ENCODE measurements at regions not wholly inside any gene's neighbourhood (a gene's known extent, or its start where the extent isn't known, plus 50 kb on each side); places are given as distances from the start of the nearest gene placed in this dataset.

DNA sequence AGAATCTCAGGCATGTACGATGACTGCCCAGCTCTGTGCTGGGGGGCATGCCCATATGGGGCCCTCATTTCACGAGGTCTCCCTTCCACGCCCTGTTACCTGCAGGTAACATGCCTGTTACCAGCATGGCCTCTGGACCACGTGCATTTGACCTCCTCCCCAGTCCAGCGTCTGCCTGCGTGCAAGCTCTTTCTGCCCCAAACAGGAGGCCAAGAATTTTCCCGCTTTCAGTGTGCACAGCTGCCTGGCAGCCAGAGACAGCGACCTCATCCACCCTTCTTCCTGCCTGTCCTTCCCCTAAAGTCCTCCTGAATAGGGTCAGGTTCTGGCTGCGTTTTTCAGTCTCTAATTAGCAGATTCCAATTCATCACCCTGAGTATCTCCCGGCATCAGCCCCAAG is 306.5 kb upstream of the ZFHX3 start (continued):
- TF ChIP-seq ETS1 (IDR thresholded peaks at IDR 0.05) = no peak
- no peak for TF ChIP-seq REST (IDR thresholded peaks at IDR 0.05; ENCODE audit: unreplicated experiment)
- no peak for TF ChIP-seq NANOG (IDR thresholded peaks at IDR 0.05; ENCODE audit: borderline replicate concordance)
- no peak for TF ChIP-seq EZH2 (IDR thresholded peaks at IDR 0.05; ENCODE audit: low read depth, unreplicated experiment)
- no peak for TF ChIP-seq POLR2AphosphoS5 (IDR thresholded peaks at IDR 0.05; ENCODE audit: low read depth)
- TF ChIP-seq JUNB (IDR thresholded peaks at IDR 0.05; ENCODE audit: unreplicated experiment) = no peak
- TF ChIP-seq, protein P1, sequence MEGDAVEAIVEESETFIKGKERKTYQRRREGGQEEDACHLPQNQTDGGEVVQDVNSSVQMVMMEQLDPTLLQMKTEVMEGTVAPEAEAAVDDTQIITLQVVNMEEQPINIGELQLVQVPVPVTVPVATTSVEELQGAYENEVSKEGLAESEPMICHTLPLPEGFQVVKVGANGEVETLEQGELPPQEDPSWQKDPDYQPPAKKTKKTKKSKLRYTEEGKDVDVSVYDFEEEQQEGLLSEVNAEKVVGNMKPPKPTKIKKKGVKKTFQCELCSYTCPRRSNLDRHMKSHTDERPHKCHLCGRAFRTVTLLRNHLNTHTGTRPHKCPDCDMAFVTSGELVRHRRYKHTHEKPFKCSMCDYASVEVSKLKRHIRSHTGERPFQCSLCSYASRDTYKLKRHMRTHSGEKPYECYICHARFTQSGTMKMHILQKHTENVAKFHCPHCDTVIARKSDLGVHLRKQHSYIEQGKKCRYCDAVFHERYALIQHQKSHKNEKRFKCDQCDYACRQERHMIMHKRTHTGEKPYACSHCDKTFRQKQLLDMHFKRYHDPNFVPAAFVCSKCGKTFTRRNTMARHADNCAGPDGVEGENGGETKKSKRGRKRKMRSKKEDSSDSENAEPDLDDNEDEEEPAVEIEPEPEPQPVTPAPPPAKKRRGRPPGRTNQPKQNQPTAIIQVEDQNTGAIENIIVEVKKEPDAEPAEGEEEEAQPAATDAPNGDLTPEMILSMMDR (conservative IDR thresholded peaks at IDR 0.05; ENCODE audit: low read depth in 2 of 2) = no peak
- TF ChIP-seq CREB1 (CRISPR knock-in tag; IDR thresholded peaks at IDR 0.05; ENCODE audit: low read depth) = no peak
- no peak for TF ChIP-seq ZNF114 (CRISPR knock-in tag; IDR thresholded peaks at IDR 0.05)
- TF ChIP-seq ZNF331 (CRISPR knock-in tag; IDR thresholded peaks at IDR 0.05; ENCODE audit: low read depth) = no peak

DNA sequence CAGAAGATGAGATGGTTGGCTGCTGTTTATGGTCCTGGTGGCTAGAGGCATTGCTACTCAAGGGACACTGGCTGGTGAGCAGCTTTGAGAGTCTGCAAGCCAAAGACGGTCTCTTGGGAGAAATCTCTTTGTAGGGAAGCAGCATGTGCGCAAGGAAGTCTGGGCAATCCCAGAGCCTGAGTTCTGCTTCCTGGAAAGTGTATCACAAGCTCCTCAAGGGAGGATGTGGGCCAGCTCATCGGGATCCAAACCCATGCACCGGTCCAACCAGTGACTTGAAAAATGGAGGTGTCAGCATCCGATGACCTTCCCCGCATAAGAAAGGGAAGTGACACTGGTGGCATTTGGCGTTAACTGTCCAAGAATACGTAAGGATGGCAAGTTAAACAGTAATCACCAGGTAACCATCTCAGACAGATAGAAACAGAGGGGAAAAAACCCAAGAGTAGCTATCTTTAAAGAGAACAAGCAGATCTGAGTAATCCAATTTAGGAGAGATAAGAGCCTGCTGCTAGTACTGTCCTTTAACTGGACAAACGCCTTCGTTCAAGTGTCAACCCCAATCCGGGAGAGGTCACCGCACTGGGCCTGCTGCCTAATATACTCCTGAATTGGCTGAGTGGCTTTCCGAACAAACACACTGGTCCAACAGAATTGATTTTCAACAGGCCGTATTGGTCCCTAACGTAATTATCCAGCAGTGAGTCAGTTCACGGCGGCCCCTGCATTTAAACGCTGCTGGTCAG is 303.0 kb upstream of the ZFHX3 start:
- peaks cover 3% of the 10 kb centered on the region for H3K27me3 Mint-ChIP-seq (ENCODE audit: insufficient read depth, low read depth, poor library complexity)
- DNase-seq (ENCODE audit: low spot score) (no peak), ATAC-seq (no peak)
- no peaks in the 10 kb centered on the region for H3K36me3 ChIP-seq (ENCODE audit: insufficient read depth)
- peaks cover 7% of the 10 kb centered on the region; the same call in 1 of the 2 replicates for H3K9me2 ChIP-seq (ENCODE audit: insufficient read depth)
- no peaks in the 10 kb centered on the region for H3K36me3 Mint-ChIP-seq (ENCODE audit: low read depth)
- no peak overlapping the region for H2AFZ ChIP-seq
- no peak for TF ChIP-seq EZH2 (IDR thresholded peaks at IDR 0.05; ENCODE audit: low read depth, unreplicated experiment)
- TF ChIP-seq ZNF331 (CRISPR knock-in tag; IDR thresholded peaks at IDR 0.05; ENCODE audit: low read depth) = no peak
- no peak overlapping the region for H3K4me2 ChIP-seq
- no peak overlapping the region for H3K27ac Mint-ChIP-seq
- H3K4me3 Mint-ChIP-seq = no peak overlapping the region
- no peaks in the 10 kb centered on the region for H3K79me2 ChIP-seq (replicated peaks; ENCODE audit: insufficient read depth)
- H3F3A ChIP-seq (replicated peaks; ENCODE audit: low read depth) = no peaks in the 10 kb centered on the region
- peaks cover under 1% of the 10 kb centered on the region; the same call in 1 of the 2 replicates for H3K4me1 ChIP-seq (ENCODE audit: insufficient read depth)
- no peaks in the 10 kb centered on the region for H3K27me3 ChIP-seq (ENCODE audit: insufficient read depth)
- peaks cover 6% of the 10 kb centered on the region; the same call in 2 of the 3 replicates for H3K4me1 Mint-ChIP-seq
- H3K4me3 ChIP-seq = no peak overlapping the region
- H3K9me3 Mint-ChIP-seq = no peaks in the 10 kb centered on the region
- no peak overlapping the region for H3K27ac ChIP-seq (ENCODE audit: low read depth)
- no peaks in the 10 kb centered on the region for H4K20me1 ChIP-seq (replicated peaks; ENCODE audit: insufficient read depth)
